Skeletal muscle satellite cell (primary cell): ENCODE measurements at regions not wholly inside any gene's neighbourhood (a gene's known extent, or its start where the extent isn't known, plus 50 kb on each side); places are given as distances from the start of the nearest gene placed in this dataset.
"Not testable (repeated sequence)": the region's sequence is repeated elsewhere in the genome, so short reads cannot be mapped to it uniquely, and the experiment has no call there.

Source experiments
- H3K27me3 ChIP-seq: 2 replicates; pipeline ENCODE4 v1.7.0; 2013; ENCODE audit warnings: low read length; ENCODE audit not compliant: control insufficient read depth, insufficient read depth
- H3K36me3 ChIP-seq: 2 replicates; pipeline ENCODE4 v1.7.0; 2013; ENCODE audit warnings: mild to moderate bottlenecking, control low read depth, low read length; ENCODE audit not compliant: insufficient read depth
- H3K4me1 ChIP-seq: 2 replicates; pipeline ENCODE4 v1.7.0; 2013; ENCODE audit warnings: low read length; ENCODE audit not compliant: control insufficient read depth, insufficient read depth
- H3K4me2 ChIP-seq: 2 replicates; pipeline ENCODE4 v1.7.0; 2013; ENCODE audit warnings: mild to moderate bottlenecking, low read length
- H3K4me3 ChIP-seq: 2 replicates; pipeline ENCODE4 v1.7.0; 2013; ENCODE audit warnings: low read length
- H3K9ac ChIP-seq: 2 replicates; pipeline ENCODE4 v1.7.0; 2013; ENCODE audit warnings: mild to moderate bottlenecking, low read depth, low read length, moderate library complexity
- H3K9me3 ChIP-seq: replicated peaks from 2 replicates; pipeline ENCODE4 v1.7.0; 2013; ENCODE audit warnings: mild to moderate bottlenecking, control low read depth, low read length

DNA sequence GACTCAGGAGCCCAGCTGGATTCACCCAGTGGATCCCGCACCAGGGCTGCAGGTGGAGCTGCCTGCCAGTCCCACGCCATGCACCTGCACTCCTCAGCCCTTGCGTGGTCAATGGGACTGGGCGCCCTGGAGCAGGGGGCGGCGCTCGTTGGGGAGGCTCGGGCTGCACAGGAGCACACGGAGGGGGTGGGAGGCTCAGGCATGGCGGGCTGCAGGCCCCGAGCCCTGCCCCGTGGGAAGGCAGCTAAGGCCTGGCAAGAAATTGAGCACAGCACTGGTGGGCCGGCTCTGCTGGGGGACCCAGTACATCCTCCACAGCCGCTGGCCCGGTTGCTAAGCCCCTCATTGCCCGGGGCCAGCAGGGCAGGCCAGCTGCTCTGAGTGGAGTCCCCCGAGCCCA is 90.3 kb downstream of the DLEU7 start:
- not testable (repeated sequence) for H3K4me3 ChIP-seq, H3K36me3 ChIP-seq, H3K27me3 ChIP-seq, H3K4me1 ChIP-seq, H3K9ac ChIP-seq, H3K4me2 ChIP-seq, H3K9me3 ChIP-seq

DNA sequence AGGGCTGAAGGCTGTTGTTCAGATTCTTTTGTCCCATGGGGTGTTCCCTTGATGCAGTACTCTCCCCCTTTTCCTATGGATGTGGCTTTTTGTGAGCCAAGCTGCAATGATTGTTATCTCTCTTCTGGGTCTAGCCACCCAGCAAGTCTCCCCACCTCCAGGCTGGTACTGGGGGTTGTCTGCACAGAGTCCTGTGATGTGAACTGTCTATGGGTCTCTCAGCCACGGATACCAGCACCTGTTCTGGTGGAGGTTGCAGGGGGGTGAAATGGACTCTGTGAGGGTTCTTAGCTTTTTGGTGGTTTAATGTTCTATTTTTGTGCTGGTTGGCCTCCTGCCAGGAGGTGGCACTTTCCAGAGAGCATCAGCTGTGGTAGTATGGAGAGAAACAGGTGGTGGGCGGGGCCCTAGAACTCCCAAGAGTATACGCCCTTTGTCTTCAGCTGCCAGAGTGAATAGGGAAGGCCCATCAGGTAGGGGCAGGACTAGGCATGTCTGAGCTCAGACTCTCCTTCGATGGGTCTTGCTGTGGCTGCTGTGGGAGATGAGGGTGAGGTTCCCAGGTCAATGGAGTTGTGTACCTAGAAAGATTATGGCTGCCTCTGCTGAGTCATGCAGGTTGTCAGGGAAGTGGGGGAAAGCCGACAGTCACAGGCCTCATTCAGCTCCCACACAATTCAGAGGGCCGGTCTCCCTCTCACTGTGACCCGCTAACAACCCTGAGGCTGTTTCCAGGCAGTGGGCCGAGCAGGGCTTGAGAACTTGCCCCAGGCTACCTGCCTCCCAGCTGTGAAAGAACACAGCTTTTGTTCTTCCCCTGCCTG is 87.4 kb downstream of the DLEU7 start:
- not testable (repeated sequence) for H3K4me3 ChIP-seq, H3K36me3 ChIP-seq, H3K4me1 ChIP-seq, H3K9ac ChIP-seq, H3K27me3 ChIP-seq, H3K4me2 ChIP-seq, H3K9me3 ChIP-seq

DNA sequence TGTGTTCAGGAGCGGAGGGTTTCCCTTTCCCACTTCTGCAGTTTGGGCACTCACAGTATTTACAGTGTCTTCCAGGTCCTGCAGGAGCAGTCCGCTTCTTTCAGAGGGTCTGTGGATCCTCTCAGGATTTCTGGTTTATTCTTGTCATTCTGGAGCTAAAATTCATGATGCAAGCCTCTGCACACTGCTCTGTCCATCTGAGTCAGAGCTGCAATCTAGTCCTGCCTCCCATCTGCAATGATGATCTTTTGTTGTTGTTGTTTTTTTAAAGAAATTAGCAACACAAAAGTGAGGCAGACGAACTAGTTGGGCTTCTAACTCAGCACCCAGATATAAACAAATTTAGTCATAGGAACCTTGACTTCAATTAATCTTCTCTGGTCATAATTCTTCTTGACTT is 86.5 kb downstream of the DLEU7 start:
- Histone ChIP-seq H3K4me3 (no peak overlapping the region), H3K27me3 (no peaks in the 10 kb centered on the region), H3K4me2 (no peak overlapping the region), H3K36me3 (no peaks in the 10 kb centered on the region), H3K9ac (no peak overlapping the region), H3K9me3 (peaks cover 5% of the 10 kb centered on the region), H3K4me1 (no peaks in the 10 kb centered on the region)

DNA sequence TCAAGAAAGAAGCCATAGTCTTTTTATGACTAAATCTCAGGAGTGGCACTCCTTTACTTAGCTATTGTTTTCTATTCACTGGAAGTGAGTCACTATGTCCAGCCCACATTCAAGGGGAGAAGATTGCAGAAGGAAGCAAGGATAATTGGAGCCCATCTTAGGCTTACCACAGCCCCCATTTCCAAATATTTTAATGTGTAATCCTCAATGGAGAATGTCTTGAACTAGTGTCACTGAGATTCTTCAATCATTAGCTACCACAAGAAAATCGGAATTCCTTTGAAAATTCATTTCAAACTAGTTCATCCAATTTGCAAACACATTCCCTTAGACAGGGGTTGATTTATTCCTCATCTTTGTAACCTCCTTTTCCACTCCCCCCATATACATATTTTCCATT is 84.7 kb downstream of the DLEU7 start:
- no peak overlapping the region for H3K4me2 ChIP-seq
- H3K27me3 ChIP-seq = peaks cover 4% of the 10 kb centered on the region
- peaks cover 5% of the 10 kb centered on the region for H3K9me3 ChIP-seq
- H3K36me3 ChIP-seq = no peaks in the 10 kb centered on the region
- no peaks in the 10 kb centered on the region for H3K4me1 ChIP-seq
- H3K4me3 ChIP-seq = no peak overlapping the region
- no peak overlapping the region for H3K9ac ChIP-seq

DNA sequence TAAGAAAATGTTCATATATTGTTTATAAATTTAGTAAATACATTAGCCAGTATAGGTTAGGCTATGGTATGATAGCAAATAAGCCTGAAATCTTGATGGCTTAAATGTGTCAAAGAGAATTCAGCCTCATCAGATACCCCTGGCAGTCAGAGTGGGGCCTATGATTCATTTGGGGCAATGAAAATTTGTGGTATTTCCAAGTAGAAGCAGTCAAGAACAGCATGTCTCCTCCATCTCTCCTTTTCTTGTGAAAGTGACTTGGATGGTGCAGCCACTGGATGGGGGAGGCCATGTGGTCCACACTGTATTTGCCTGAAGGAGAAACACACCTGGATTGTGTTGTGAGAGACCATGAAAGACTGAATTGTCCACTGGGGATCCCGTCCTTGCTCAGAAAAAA is 82.7 kb downstream of the DLEU7 start:
- Histone ChIP-seq H3K9ac (no peak overlapping the region), H3K4me3 (no peak overlapping the region), H3K4me2 (no peak overlapping the region), H3K27me3 (peaks cover 21% of the 10 kb centered on the region), H3K36me3 (no peaks in the 10 kb centered on the region), H3K9me3 (peaks cover 5% of the 10 kb centered on the region), H3K4me1 (no peaks in the 10 kb centered on the region)

DNA sequence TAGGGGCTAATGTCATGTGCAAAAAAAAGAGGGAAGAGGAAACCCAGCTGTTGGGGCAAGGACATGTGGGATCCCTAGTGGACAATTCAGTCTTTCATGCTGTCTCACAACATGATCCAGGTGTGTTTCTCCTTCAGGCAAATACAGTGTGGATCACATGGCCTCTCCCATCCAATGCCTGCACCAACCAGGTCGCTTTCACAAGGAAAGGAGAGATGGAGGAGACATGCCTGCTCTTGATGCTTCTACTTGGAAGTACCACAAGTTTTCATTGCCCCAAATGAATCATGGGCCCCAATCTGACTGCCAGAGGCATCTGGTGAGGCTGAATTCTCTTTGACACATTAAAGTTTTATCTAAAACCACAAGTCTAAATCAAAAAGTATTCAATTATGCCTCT is 82.1 kb downstream of the DLEU7 start:
- H3K4me2 ChIP-seq = no peak overlapping the region
- H3K4me3 ChIP-seq = no peak overlapping the region
- no peaks in the 10 kb centered on the region for H3K36me3 ChIP-seq
- no peaks in the 10 kb centered on the region for H3K4me1 ChIP-seq
- peaks cover 26% of the 10 kb centered on the region for H3K27me3 ChIP-seq
- no peak overlapping the region for H3K9ac ChIP-seq
- peaks cover 5% of the 10 kb centered on the region for H3K9me3 ChIP-seq

DNA sequence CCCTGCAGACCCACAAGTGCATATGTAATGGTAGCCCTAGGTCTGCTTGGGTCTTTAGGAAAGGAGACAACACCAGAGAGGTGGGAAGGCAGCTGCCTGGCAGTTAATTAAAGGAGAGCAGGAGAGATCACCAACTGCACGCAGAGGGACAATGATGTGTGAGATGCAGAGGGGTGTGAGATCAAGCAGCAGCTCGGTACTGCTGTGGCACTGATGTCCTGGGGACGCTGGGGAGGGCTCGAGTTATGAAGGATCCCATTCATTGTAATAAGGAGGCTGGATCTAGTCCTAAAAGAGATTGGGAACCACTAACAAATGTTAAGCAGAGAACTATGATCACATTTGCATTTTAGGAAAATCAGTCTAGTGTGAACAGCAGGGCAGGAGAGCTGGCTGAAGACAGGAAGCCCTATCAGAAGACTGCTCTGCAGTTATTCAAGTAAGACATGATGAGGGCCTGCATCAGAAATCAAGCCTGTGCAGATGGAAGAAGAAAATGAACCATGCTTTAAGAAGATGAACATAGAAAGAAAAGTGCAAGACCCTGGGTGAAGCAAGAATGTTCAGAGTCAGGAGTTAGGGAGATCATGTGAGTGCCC is 80.4 kb downstream of the DLEU7 start:
- Histone ChIP-seq H3K4me2 (no peak overlapping the region), H3K4me3 (no peak overlapping the region), H3K9me3 (peaks cover 5% of the 10 kb centered on the region), H3K36me3 (no peaks in the 10 kb centered on the region), H3K4me1 (no peaks in the 10 kb centered on the region), H3K27me3 (peaks cover 27% of the 10 kb centered on the region), H3K9ac (no peak overlapping the region)

DNA sequence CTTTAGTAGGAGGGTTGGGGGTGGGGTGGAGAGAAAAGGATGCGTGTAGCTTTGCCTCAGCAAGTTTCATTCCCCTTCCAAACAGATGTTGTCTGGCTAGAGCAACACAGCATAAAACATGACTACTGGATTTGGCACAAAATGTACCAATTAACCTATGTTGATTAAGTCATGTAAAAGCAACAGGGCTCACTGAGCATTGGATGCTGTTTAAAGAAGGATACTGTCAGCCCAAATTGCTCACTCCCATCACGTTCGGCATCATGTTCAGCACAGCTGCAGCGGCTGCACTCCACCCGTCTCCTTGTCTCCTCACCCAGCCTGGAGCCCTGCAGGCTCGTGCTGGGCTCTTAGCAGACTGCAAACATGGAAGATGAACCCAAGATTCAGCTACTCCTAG is 77.5 kb downstream of the DLEU7 start:
- Histone ChIP-seq H3K9me3 (no peaks in the 10 kb centered on the region), H3K4me3 (no peak overlapping the region), H3K9ac (no peak overlapping the region), H3K36me3 (no peaks in the 10 kb centered on the region), H3K27me3 (peaks cover 27% of the 10 kb centered on the region), H3K4me1 (no peaks in the 10 kb centered on the region), H3K4me2 (no peak overlapping the region)

DNA sequence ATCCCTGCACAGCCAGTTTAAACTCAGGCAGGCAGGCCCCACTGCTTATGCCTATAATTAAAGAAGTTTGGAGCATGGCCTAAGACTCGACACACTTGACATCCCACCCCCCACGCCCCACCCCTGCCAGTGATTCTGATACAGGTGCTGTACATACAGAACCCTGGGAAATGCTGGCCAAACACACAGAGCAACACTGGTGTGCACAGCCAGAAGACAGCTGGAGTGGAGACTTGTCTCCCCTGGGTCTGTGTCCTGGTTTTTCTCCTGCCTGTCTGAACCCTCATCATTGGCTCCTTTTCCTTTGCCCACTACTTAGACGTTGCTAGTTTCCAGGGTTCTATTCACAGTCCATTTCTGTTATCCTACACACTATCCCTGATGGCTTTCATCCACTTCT is 76.8 kb downstream of the DLEU7 start:
- H3K27me3 ChIP-seq = peaks cover 27% of the 10 kb centered on the region
- H3K9ac ChIP-seq = no peak overlapping the region
- H3K36me3 ChIP-seq = no peaks in the 10 kb centered on the region
- H3K4me3 ChIP-seq = no peak overlapping the region
- no peaks in the 10 kb centered on the region for H3K4me1 ChIP-seq
- no peak overlapping the region for H3K4me2 ChIP-seq
- H3K9me3 ChIP-seq = no peaks in the 10 kb centered on the region

DNA sequence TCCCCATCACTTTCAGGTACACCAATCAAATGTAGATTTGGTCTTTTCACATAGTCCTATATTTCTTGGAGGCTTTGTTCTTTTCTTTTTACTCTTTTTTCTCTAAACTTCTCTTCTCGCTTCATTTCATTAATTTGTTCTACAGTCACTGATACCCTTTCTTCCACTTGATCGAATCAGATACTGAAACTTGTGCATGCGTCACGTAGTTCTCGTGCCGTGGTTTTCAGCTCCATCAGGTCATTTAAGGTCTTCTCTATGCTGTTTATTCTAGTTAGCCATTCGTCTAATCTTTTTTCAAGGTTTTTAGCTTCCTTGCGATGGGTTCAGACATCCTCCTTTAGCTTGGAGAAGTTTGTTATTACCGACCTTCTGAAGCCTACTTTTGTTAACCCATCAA is 70.6 kb downstream of the DLEU7 start:
- not testable (repeated sequence) for H3K4me3 ChIP-seq, H3K4me1 ChIP-seq, H3K4me2 ChIP-seq, H3K9ac ChIP-seq, H3K36me3 ChIP-seq, H3K9me3 ChIP-seq
- peaks cover 19% of the 10 kb centered on the region for H3K27me3 ChIP-seq
